ENCODE measurements at regions not wholly inside any gene's neighbourhood (a gene's known extent, or its start where the extent isn't known, plus 50 kb on each side); places are given as distances from the start of the nearest gene placed in this dataset.

DNA sequence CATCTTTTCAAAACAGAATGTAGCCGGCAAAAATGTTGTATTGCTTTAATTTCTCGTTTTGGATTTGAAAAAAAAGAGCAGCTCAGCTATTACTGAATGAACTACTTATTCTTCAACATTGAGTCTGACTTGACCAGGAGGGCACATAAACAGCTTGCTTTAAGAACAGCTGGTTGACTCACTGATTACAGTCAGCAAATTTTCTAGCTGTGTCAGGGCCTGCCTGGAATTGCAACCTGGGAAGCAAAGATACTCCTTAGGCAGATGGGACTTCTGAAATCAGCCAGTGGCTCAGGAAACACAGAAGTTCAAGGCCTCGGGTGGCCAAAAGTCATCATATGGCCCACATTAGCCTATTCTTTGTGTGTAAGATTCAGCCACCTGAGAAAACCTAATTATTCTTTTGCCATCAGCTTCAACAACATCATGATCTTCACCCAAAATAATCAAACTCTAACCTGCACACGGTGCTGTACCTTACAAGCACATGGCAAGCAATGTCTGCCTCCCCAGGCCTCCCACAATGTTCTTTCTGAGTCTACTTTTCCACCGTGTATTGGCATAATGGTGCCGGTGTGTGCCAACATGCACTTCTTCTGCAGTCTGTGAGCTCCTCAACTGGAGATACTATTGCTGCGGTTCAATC lies 307.2 kb downstream of the HHIPL2 start:
- TF ChIP-seq EZH2phosphoT487 (IDR thresholded peaks at IDR 0.05; ENCODE audit: low read depth), result no peak
- TF ChIP-seq, protein P1, sequence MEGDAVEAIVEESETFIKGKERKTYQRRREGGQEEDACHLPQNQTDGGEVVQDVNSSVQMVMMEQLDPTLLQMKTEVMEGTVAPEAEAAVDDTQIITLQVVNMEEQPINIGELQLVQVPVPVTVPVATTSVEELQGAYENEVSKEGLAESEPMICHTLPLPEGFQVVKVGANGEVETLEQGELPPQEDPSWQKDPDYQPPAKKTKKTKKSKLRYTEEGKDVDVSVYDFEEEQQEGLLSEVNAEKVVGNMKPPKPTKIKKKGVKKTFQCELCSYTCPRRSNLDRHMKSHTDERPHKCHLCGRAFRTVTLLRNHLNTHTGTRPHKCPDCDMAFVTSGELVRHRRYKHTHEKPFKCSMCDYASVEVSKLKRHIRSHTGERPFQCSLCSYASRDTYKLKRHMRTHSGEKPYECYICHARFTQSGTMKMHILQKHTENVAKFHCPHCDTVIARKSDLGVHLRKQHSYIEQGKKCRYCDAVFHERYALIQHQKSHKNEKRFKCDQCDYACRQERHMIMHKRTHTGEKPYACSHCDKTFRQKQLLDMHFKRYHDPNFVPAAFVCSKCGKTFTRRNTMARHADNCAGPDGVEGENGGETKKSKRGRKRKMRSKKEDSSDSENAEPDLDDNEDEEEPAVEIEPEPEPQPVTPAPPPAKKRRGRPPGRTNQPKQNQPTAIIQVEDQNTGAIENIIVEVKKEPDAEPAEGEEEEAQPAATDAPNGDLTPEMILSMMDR (IDR thresholded peaks at IDR 0.05; ENCODE audit: low read depth, low read length), result no peak
